ENCODE measurements at regions not wholly inside any gene's neighbourhood (a gene's known extent, or its start where the extent isn't known, plus 50 kb on each side); places are given as distances from the start of the nearest gene placed in this dataset.
"Not testable (repeated sequence)": the region's sequence is repeated elsewhere in the genome, so short reads cannot be mapped to it uniquely, and the experiment has no call there.

GRCh38 chr4:124105212-124105611 is 607.3 kb downstream of the ANKRD50 start:
- no peak for DNase-seq (ENCODE audit: low spot score)

- DNase-seq (ENCODE audit: low spot score), result no peak
Measured at GRCh38 chr4:124111411-124111810, 601.1 kb downstream of the ANKRD50 start.

- peak; percentile 64 for DNase-seq (ENCODE audit: low spot score)
Measured at GRCh38 chr4:124111922-124112321, 600.6 kb downstream of the ANKRD50 start.

GRCh38 chr4:124118061-124118460 is 594.5 kb downstream of the ANKRD50 start:
- DNase-seq (ENCODE audit: low spot score), result no peak

GRCh38 chr4:124121461-124121971 is 591.0 kb downstream of the ANKRD50 start:
- DNase-seq (ENCODE audit: low spot score), result peak; percentile 34

- no peak for DNase-seq (ENCODE audit: low spot score)
Measured at GRCh38 chr4:124123181-124123580, 589.4 kb downstream of the ANKRD50 start.

- no peak for DNase-seq (ENCODE audit: low spot score)
Measured at GRCh38 chr4:124123721-124124120, 588.8 kb downstream of the ANKRD50 start.

- DNase-seq (ENCODE audit: low spot score), result not testable (repeated sequence)
Measured at GRCh38 chr4:124131324-124131723, 581.2 kb downstream of the ANKRD50 start.

- no peak for DNase-seq (ENCODE audit: low spot score)
Measured at GRCh38 chr4:124132161-124132560, 580.4 kb downstream of the ANKRD50 start.

- DNase-seq (ENCODE audit: low spot score), result no peak
Measured at GRCh38 chr4:124133753-124134152, 578.8 kb downstream of the ANKRD50 start.

- DNase-seq (ENCODE audit: low spot score), result no peak
Measured at GRCh38 chr4:124135409-124135813, 577.1 kb downstream of the ANKRD50 start.

GRCh38 chr4:124139044-124139443 is 573.5 kb downstream of the ANKRD50 start:
- no peak for DNase-seq (ENCODE audit: low spot score)

GRCh38 chr4:124143632-124144031 is 568.9 kb downstream of the ANKRD50 start:
- DNase-seq (ENCODE audit: low spot score), result no peak

- no peak for DNase-seq (ENCODE audit: low spot score)
Measured at GRCh38 chr4:124144238-124144654, 568.3 kb downstream of the ANKRD50 start.

- no peak for DNase-seq (ENCODE audit: low spot score)
Measured at GRCh38 chr4:124146068-124146467, 566.5 kb downstream of the ANKRD50 start.

GRCh38 chr4:124151031-124151430 is 561.5 kb downstream of the ANKRD50 start:
- no peak for DNase-seq (ENCODE audit: low spot score)

- no peak for DNase-seq (ENCODE audit: low spot score)
Measured at GRCh38 chr4:124152132-124152531, 560.4 kb downstream of the ANKRD50 start.

GRCh38 chr4:124155239-124155638 is 557.3 kb downstream of the ANKRD50 start:
- no peak for DNase-seq (ENCODE audit: low spot score)

- DNase-seq (ENCODE audit: low spot score), result no peak
Measured at GRCh38 chr4:124157396-124158083, 555.0 kb downstream of the ANKRD50 start.

- DNase-seq (ENCODE audit: low spot score), result no peak
Measured at GRCh38 chr4:124163401-124163800, 549.1 kb downstream of the ANKRD50 start.

GRCh38 chr4:124167602-124168001 is 544.9 kb downstream of the ANKRD50 start:
- no peak for DNase-seq (ENCODE audit: low spot score)

- DNase-seq (ENCODE audit: low spot score), result not testable (repeated sequence)
Measured at GRCh38 chr4:124169524-124169923, 543.0 kb downstream of the ANKRD50 start.

GRCh38 chr4:124173912-124174311 is 538.6 kb downstream of the ANKRD50 start:
- no peak for DNase-seq (ENCODE audit: low spot score)
